NCI-H524 treated with DMSO at 0.1 percent for 48 hours (cell line): ENCODE measurements at regions not wholly inside any gene's neighbourhood (a gene's known extent, or its start where the extent isn't known, plus 50 kb on each side); places are given as distances from the start of the nearest gene placed in this dataset.
"Not testable (repeated sequence)": the region's sequence is repeated elsewhere in the genome, so short reads cannot be mapped to it uniquely, and the experiment has no call there.

Experiments used
- DNase-seq: peaks from one replicate; lab custom pipeline; 2025; lab: John Stamatoyannopoulos, UW

DNA sequence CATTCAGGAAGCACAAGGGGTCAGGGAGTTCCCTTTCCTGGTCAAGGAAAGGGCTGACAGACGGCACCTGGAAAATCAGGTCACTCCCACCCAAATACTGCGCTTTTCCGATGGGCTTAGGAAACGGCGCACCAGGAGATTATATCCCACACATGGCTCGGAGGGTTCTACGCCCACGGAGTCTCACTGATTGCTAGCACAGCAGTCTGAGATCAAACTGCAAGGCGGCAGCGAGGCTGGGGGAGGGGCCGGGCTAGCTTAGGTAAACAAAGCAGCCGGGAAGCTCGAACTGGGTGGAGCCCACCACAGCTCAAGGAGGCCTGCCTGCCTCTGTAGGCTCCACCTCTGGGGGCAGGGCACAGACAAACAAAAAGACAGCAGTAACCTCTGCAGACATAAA, 68.0 kb upstream of the CCT8L2 start:
- DNase-seq, result not testable (repeated sequence)

DNA sequence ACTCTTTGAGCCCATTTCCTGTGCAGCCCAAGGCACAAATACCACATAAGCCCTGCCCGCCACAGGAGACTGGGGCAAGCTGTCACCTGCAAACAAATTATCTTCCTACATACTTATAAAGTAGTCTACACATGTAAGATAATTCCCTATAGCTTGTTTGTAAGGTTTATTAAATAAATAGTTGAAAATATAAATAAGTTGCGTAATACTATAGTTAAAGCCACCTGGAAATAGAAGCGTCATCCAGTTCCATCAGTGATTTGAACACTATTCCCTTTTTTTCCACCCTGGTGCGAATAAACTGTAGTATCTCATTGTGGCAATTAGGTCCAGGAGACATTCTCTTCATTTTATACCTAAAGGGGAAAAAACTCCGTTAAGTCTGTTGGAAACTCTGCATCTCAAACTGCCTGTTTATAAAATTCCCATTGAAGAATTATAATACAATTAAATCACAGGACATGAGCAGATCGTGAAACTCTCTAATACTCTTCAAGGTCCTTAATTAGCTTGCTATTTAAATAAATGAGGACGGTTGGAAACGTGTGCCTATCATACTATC, 66.7 kb upstream of the CCT8L2 start:
- DNase-seq, result not testable (repeated sequence)

GRCh38 chr22:16658068-16658467, 65.5 kb upstream of the CCT8L2 start:
- no peak for DNase-seq

- no peak for DNase-seq
Observed at GRCh38 chr22:16654882-16655281, 62.3 kb upstream of the CCT8L2 start.

DNA sequence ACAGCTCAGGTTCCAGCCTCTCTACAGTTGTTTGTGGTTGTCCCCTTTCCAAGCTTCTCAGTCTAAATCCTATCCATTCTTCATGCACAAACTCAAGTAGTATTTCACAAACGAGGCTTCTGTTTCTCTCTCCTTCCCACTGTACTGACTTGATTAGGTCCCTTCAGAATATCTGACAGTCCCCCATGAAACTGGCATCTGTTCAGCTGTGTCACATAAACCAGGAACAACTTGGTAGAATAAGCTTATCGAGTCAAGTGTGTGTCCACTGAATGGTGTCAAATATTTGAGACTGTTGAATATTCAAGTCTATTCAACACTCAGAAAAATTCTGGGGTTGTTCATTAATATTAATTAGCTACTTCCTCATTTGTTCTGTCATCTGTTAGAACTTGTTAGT, 61.7 kb upstream of the CCT8L2 start:
- not testable (repeated sequence) for DNase-seq

DNA sequence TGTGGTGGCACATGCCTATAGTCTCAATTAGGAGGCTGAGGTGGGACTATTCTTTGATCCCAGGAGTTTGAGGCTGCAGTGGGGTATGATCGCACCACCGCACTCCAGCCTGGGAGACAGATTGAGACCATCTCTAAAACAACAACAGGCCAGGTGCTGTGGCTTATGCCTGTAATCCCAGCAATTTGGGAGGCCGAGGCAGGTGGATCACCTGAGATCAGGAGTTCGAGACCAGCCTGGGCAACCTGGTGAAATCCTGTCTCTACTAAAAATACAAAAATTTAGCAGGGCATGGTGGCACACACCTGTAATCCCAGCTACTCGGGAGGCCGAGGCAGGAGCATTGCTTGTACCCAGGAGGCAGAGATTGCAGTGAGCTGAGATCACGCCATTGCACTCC, 60.6 kb upstream of the CCT8L2 start:
- DNase-seq, result not testable (repeated sequence)

GRCh38 chr22:16651217-16651616, 58.6 kb upstream of the CCT8L2 start:
- no peak for DNase-seq
